Fibroblast of lung (primary cell): ENCODE measurements at regions not wholly inside any gene's neighbourhood (a gene's known extent, or its start where the extent isn't known, plus 50 kb on each side); places are given as distances from the start of the nearest gene placed in this dataset.

Source experiments
- CTCF ChIP-seq, 2 donors: IDR thresholded peaks in 1 of 2; conservative IDR thresholded peaks in 1 of 2; 1 replicate in 1 of 2; 2 replicates in 1 of 2; pipeline ENCODE4 v1.5.1; 2011 to 2012; ENCODE audit warnings: low read length in 2 of 2, control low read depth in 1 of 2, inconsistent platforms in 1 of 2, low read depth in 1 of 2, mild to moderate bottlenecking in 1 of 2
- EZH2 ChIP-seq: IDR thresholded peaks from 2 replicates; pipeline ENCODE4 v1.5.1; 2012; ENCODE audit warnings: low read length, control low read depth, mild to moderate bottlenecking; ENCODE audit errors: missing control alignments

DNA sequence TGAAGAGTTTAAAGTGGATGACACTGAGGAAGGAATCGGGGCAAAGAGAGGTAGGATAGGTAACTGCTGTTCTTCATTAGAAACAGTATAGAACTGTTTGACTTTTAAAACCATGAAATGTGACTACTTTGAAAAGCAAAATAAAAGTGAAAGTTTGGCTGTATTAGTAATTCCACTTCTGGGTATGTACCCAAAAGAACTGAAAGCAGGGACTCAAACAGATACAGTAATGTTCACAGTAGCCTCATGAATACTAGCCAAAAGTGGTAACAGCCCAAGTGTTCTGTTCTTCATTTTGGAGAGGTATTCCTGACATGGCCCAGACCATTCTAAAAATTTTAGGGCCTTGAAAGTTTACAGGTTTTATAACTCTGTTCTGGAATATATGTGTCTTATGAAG is 1055.4 kb downstream of the TBL1XR1 start:
- TF ChIP-seq CTCF (conservative IDR thresholded peaks at IDR 0.05 in 1 of 2, IDR thresholded peaks at IDR 0.05 in 1 of 2; ENCODE audit: low read depth in 1 of 2, low read length in 2 of 2) (no peak), EZH2 (no peak)
